HCT116 (cell line): ENCODE measurements at regions not wholly inside any gene's neighbourhood (a gene's known extent, or its start where the extent isn't known, plus 50 kb on each side); places are given as distances from the start of the nearest gene placed in this dataset.

Source experiments
- ATAC-seq: fragments of 200-7000 bp; cut with Tn5 transposase; 2 replicates; pipeline ENCODE4 v1.9.1; 2020; ENCODE audit warnings: mild to moderate bottlenecking, moderate library complexity
- BruUV-seq: library from RNA; stranded (reverse); fragments of 400-500 nt; replicated peaks from 2 replicates; lab custom pipeline; 2021; lab: Mats Ljungman, UMichigan
- CTCF ChIA-PET: fragments of 300-600 bp; sonication (Branson Sonifier 250); formaldehyde crosslinking; loops from one replicate; lab custom pipeline; 2021; ENCODE audit warnings: antibody characterized with exemption; lab: Charles Lee
- POLR2A ChIA-PET: fragments of 300-600, 350-600 bp; sonication (Branson Sonifier 250); formaldehyde crosslinking; loops from one replicate; lab custom pipeline; 2021; ENCODE audit warnings: antibody characterized with exemption; lab: Charles Lee
- RAD21 ChIA-PET, 2 experiments: fragments of 300-600 bp; sonication (Branson Sonifier 250); formaldehyde crosslinking; loops; one replicate each; lab custom pipeline; 2023; ENCODE audit warnings: low total read pairs in 2 of 2; ENCODE audit not compliant: uncharacterized antibody in 2 of 2, unreplicated experiment in 2 of 2, low non-redundant PET in 1 of 2; lab: Charles Lee
- DNase-seq: peaks from one replicate; pipeline ENCODE4 v3.0.0-alpha.2; 2010; ENCODE audit warnings: low read depth, low spot score
- H2AFZ ChIP-seq: fragments of 200-600 bp; shearing (Covaris generic), sonication (generic); 2 replicates; pipeline ENCODE4 v1.6.1; 2017; ENCODE audit warnings: low read depth, mixed run types, mixed read lengths, antibody characterized with exemption, low read length; ENCODE audit not compliant: poor library complexity, severe bottlenecking
- H3K27ac ChIP-seq: 2 replicates; pipeline ENCODE4 v1.5.1; 2012; ENCODE audit warnings: low read depth, low read length
- H3K27me3 ChIP-seq: fragments of 200-600 bp; sonication (generic); 2 replicates; pipeline ENCODE4 v1.6.1; 2016; ENCODE audit warnings: mixed run types, low read length, mixed read lengths; ENCODE audit not compliant: insufficient read depth
- H3K36me3 ChIP-seq, 2 experiments: fragments of 200-500 bp in 1 of 2; fragments of 200-600 bp in 1 of 2; sonication (Bioruptor generic) in 1 of 2; sonication (generic) in 1 of 2; 2 replicates each; pipeline versions ENCODE4 v1.5.1 to v1.6.1; 2014 to 2016; ENCODE audit warnings: low read length in 2 of 2, inconsistent platforms in 1 of 2, mixed read lengths in 1 of 2, mixed run types in 1 of 2; ENCODE audit not compliant: insufficient read depth in 2 of 2, control insufficient read depth in 1 of 2
- H3K4me1 ChIP-seq, 2 experiments: fragments of 200-600 bp in 1 of 2; sonication (generic) in 1 of 2; 2 replicates each; pipeline versions ENCODE4 v1.5.1 to v1.6.1; 2012 to 2017; ENCODE audit warnings: low read length in 2 of 2, inconsistent platforms in 1 of 2, mild to moderate bottlenecking in 1 of 2, mixed read lengths in 1 of 2, mixed run types in 1 of 2, moderate library complexity in 1 of 2; ENCODE audit not compliant: insufficient read depth in 2 of 2, control insufficient read depth in 1 of 2
- H3K4me2 ChIP-seq: fragments of 200-600 bp; sonication (generic); 2 replicates; pipeline ENCODE4 v1.6.1; 2017; ENCODE audit warnings: mixed run types, low read length, mixed read lengths
- H3K4me3 ChIP-seq, 2 experiments: fragments of 200-600 bp in 1 of 2; sonication (generic) in 1 of 2; replicated peaks in 1 of 2; 2 replicates each; pipeline ENCODE4 v1.5.1; 2011 to 2016; ENCODE audit warnings: low read length in 2 of 2, control low read depth in 1 of 2, low read depth in 1 of 2, mild to moderate bottlenecking in 1 of 2, mixed read lengths in 1 of 2, mixed run types in 1 of 2
- H3K79me2 ChIP-seq: fragments of 200-600 bp; sonication (generic); 2 replicates; pipeline ENCODE4 v1.6.1; 2017; ENCODE audit warnings: mild to moderate bottlenecking, mixed run types, low read length, moderate library complexity, mixed read lengths; ENCODE audit not compliant: insufficient read depth
- H3K9ac ChIP-seq: fragments of 200-600 bp; sonication (generic); 2 replicates; pipeline ENCODE4 v1.6.1; 2016; ENCODE audit warnings: low read length, mixed read lengths
- H3K9me2 ChIP-seq: fragments of 200-600 bp; sonication (generic), shearing (Covaris generic); 2 replicates; pipeline ENCODE4 v1.6.1; 2017; ENCODE audit warnings: mixed run types, mild to moderate bottlenecking, moderate library complexity; ENCODE audit not compliant: insufficient read depth
- H3K9me3 ChIP-seq, 2 experiments: fragments of 200-500 bp in 1 of 2; fragments of 200-600 bp in 1 of 2; sonication (Bioruptor generic) in 1 of 2; sonication (generic) in 1 of 2; 2 replicates each; pipeline ENCODE4 v1.6.1; 2014 to 2017; ENCODE audit warnings: low read length in 2 of 2, mixed read lengths in 2 of 2, inconsistent platforms in 1 of 2, low read depth in 1 of 2, mild to moderate bottlenecking in 1 of 2, mixed run types in 1 of 2, moderate library complexity in 1 of 2; ENCODE audit not compliant: control insufficient read depth in 1 of 2, insufficient read depth in 1 of 2
- H4K20me1 ChIP-seq: fragments of 200-600 bp; sonication (generic), shearing (Covaris generic); 2 replicates; pipeline ENCODE4 v1.6.1; 2017; ENCODE audit warnings: mixed run types, mild to moderate bottlenecking, moderate library complexity; ENCODE audit not compliant: insufficient read depth
- CBX3 ChIP-seq: IDR thresholded peaks from 2 replicates; pipeline ENCODE4 v1.6.1; 2012; ENCODE audit warnings: low read depth
- POLR2A ChIP-seq: IDR thresholded peaks from 2 replicates; pipeline ENCODE4 v1.7.0; 2011; ENCODE audit warnings: borderline replicate concordance; ENCODE audit not compliant: insufficient read depth, insufficient read length; ENCODE audit errors: extremely low read depth
- POLR2AphosphoS5 ChIP-seq: IDR thresholded peaks from 2 replicates; pipeline ENCODE4 v1.6.1; 2011; ENCODE audit warnings: mild to moderate bottlenecking, low read depth, low read length, moderate library complexity
- SP1 ChIP-seq: IDR thresholded peaks from 2 replicates; pipeline ENCODE4 v1.6.1; 2012; ENCODE audit warnings: low read depth
- SRF ChIP-seq: IDR thresholded peaks from 2 replicates; pipeline ENCODE4 v1.6.1; 2012; ENCODE audit warnings: low read depth
- ZFX ChIP-seq: fragments of 450-650 bp; IDR thresholded peaks from 2 replicates; pipeline ENCODE4 v1.6.1; 2017
- intact Hi-C: fragments of 100-400 bp; cut with micrococcal nuclease; formaldehyde crosslinking; loops from 2 replicates; pipeline ENCODE4 v1.10.0; 2022
- TF ChIP-seq, protein P1 (sequence below), 3 experiments: fragments of 200-600 bp in 1 of 3; sonication (generic) in 1 of 3; IDR thresholded peaks in 2 of 3; conservative IDR thresholded peaks in 1 of 3; 2 replicates each; pipeline ENCODE4 v1.5.1; 2012 to 2017; ENCODE audit warnings: low read depth in 2 of 3, low read length in 2 of 3, antibody characterized with exemption in 1 of 3, borderline replicate concordance in 1 of 3, control low read depth in 1 of 3, mild to moderate bottlenecking in 1 of 3, mixed read lengths in 1 of 3, mixed run types in 1 of 3, moderate library complexity in 1 of 3; ENCODE audit not compliant: insufficient read depth in 1 of 3
- TF ChIP-seq, protein P2 (sequence below): IDR thresholded peaks from 2 replicates; pipeline ENCODE4 v1.6.1; 2011; ENCODE audit warnings: mild to moderate bottlenecking, low read length, moderate library complexity; ENCODE audit not compliant: insufficient replicate concordance; ENCODE audit errors: extremely low read depth

DNA sequence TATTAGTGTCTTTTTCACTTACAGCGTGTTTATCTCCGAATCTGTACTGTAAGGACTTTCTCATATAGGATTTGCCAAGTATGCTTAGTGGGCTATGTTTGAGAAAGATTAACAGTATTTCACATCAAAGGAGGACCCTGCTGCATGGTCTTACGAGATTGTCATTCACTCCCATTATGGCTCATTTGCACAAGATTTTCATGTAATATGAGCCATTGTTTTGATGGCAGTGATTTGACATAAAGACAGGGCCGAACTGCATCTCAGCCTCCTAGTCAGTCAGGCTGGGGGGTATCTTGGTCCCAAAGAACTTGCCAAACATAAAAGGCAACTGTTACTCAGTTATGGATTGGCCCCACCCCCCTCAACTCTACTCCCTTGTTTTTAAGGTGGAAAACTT, 205.9 kb downstream of the ZIC1 start:
- no peak overlapping the region for H2AFZ ChIP-seq
- H3K79me2 ChIP-seq: no peaks in the 10 kb centered on the region
- no peaks in the 10 kb centered on the region for H3K27me3 ChIP-seq
- ChIA-PET RAD21 (no interaction called here), CTCF (no interaction called here), POLR2A (no interaction called here)
- no peak for ATAC-seq
- no peak overlapping the region for H3K27ac ChIP-seq
- no peaks in the 10 kb centered on the region for H3K9me2 ChIP-seq
- H3K4me2 ChIP-seq: no peak overlapping the region
- H3K9me3 ChIP-seq: no peaks in the 10 kb centered on the region
- intact Hi-C loops: loop anchor here (5.0 to 10.0 kb wide), 3 partner anchors 233 to 750 kb away; no protein-coding TSS in a partner anchor
- no peaks in the 10 kb centered on the region; the same call in 1 of the 2 replicates for H4K20me1 ChIP-seq
- H3K9ac ChIP-seq: no peak overlapping the region
- H3K4me3 ChIP-seq: no peak overlapping the region
- DNase-seq: no peak
- BruUV-seq: no TSS peak
- TF ChIP-seq POLR2AphosphoS5 (no peak), SP1 (no peak), SRF (no peak), CBX3 (no peak), POLR2A (no peak), ZFX (no peak)
- TF ChIP-seq, protein P1, sequence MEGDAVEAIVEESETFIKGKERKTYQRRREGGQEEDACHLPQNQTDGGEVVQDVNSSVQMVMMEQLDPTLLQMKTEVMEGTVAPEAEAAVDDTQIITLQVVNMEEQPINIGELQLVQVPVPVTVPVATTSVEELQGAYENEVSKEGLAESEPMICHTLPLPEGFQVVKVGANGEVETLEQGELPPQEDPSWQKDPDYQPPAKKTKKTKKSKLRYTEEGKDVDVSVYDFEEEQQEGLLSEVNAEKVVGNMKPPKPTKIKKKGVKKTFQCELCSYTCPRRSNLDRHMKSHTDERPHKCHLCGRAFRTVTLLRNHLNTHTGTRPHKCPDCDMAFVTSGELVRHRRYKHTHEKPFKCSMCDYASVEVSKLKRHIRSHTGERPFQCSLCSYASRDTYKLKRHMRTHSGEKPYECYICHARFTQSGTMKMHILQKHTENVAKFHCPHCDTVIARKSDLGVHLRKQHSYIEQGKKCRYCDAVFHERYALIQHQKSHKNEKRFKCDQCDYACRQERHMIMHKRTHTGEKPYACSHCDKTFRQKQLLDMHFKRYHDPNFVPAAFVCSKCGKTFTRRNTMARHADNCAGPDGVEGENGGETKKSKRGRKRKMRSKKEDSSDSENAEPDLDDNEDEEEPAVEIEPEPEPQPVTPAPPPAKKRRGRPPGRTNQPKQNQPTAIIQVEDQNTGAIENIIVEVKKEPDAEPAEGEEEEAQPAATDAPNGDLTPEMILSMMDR (IDR thresholded peaks at IDR 0.05 in 2 of 3, conservative IDR thresholded peaks at IDR 0.05 in 1 of 3; ENCODE audit: borderline replicate concordance in 1 of 3, insufficient read depth in 1 of 3, low read depth in 2 of 3, low read length in 2 of 3): no peak
- TF ChIP-seq, protein P2, sequence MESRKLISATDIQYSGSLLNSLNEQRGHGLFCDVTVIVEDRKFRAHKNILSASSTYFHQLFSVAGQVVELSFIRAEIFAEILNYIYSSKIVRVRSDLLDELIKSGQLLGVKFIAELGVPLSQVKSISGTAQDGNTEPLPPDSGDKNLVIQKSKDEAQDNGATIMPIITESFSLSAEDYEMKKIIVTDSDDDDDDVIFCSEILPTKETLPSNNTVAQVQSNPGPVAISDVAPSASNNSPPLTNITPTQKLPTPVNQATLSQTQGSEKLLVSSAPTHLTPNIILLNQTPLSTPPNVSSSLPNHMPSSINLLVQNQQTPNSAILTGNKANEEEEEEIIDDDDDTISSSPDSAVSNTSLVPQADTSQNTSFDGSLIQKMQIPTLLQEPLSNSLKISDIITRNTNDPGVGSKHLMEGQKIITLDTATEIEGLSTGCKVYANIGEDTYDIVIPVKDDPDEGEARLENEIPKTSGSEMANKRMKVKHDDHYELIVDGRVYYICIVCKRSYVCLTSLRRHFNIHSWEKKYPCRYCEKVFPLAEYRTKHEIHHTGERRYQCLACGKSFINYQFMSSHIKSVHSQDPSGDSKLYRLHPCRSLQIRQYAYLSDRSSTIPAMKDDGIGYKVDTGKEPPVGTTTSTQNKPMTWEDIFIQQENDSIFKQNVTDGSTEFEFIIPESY: no peak
- H3K36me3 ChIP-seq: no peaks in the 10 kb centered on the region
- no peaks in the 10 kb centered on the region for H3K4me1 ChIP-seq
